ENCODE measurements at regions not wholly inside any gene's neighbourhood (a gene's known extent, or its start where the extent isn't known, plus 50 kb on each side); places are given as distances from the start of the nearest gene placed in this dataset.

DNA sequence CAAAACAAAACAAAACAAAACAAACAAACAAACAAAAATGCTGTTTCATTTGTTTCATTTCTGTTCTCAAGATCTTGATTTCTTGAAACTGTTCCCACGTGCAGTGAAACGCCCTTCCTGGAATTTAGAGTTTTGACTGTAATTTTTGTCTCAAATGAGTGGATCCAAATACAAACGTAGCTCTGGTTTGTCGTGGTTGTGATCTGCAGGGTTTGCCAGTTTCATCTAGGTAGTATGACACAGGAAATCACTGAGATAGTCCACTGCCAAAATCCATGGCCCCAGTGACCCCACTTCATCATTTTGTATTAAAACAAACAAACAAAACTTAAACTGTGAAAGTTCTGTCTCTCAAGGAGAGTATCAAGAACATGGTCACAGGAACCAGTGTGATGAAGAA, 838.6 kb downstream of the BCL11B start:
- Histone ChIP-seq H3K27ac (no peak overlapping the region), H3K9me3 (no peaks in the 10 kb centered on the region), H3K4me1 (ENCODE audit: control insufficient read depth in 1 of 2, low read depth in 2 of 2) (no peaks in the 10 kb centered on the region), H3K4me3 (no peak overlapping the region), H3K27me3 (replicated peaks; ENCODE audit: insufficient read depth) (no peaks in the 10 kb centered on the region), H3K36me3 (no peaks in the 10 kb centered on the region)
- DNase-seq (ENCODE audit: low spot score) (no peak), ATAC-seq (ENCODE audit: insufficient number of reproducible peaks, low FRiP score, low read depth) (no peak)
- TF ChIP-seq, protein P1, sequence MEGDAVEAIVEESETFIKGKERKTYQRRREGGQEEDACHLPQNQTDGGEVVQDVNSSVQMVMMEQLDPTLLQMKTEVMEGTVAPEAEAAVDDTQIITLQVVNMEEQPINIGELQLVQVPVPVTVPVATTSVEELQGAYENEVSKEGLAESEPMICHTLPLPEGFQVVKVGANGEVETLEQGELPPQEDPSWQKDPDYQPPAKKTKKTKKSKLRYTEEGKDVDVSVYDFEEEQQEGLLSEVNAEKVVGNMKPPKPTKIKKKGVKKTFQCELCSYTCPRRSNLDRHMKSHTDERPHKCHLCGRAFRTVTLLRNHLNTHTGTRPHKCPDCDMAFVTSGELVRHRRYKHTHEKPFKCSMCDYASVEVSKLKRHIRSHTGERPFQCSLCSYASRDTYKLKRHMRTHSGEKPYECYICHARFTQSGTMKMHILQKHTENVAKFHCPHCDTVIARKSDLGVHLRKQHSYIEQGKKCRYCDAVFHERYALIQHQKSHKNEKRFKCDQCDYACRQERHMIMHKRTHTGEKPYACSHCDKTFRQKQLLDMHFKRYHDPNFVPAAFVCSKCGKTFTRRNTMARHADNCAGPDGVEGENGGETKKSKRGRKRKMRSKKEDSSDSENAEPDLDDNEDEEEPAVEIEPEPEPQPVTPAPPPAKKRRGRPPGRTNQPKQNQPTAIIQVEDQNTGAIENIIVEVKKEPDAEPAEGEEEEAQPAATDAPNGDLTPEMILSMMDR (IDR thresholded peaks at IDR 0.05): no peak

DNA sequence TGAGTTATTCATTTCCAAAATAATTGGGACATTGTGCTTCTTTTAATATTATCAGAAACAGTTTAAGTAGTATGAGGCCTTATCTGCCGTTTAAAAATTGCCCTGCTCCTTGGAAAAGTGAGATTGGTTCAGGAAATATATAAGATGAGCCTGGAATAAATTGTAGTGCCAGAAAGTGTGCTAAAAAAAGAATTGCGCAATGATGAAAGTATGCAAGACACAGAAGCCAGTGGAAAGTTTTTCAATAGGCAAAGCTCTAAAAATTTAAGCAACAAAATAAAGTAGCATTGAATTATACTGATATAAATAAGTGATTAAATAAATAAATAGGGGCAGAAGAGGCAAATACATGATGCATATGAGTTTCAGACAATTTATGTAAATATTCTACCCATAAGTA, 834.9 kb downstream of the BCL11B start:
- H3K27ac ChIP-seq: no peak overlapping the region
- no peaks in the 10 kb centered on the region for H3K4me1 ChIP-seq (ENCODE audit: control insufficient read depth in 1 of 2, low read depth in 2 of 2)
- H3K4me3 ChIP-seq: no peak overlapping the region
- no peaks in the 10 kb centered on the region for H3K27me3 ChIP-seq (replicated peaks; ENCODE audit: insufficient read depth)
- no peak for DNase-seq (ENCODE audit: low spot score)
- H3K9me3 ChIP-seq: no peaks in the 10 kb centered on the region
- no peaks in the 10 kb centered on the region for H3K36me3 ChIP-seq
- TF ChIP-seq, protein P1 (IDR thresholded peaks at IDR 0.05): no peak
- no peak for ATAC-seq (ENCODE audit: insufficient number of reproducible peaks, low FRiP score, low read depth)

DNA sequence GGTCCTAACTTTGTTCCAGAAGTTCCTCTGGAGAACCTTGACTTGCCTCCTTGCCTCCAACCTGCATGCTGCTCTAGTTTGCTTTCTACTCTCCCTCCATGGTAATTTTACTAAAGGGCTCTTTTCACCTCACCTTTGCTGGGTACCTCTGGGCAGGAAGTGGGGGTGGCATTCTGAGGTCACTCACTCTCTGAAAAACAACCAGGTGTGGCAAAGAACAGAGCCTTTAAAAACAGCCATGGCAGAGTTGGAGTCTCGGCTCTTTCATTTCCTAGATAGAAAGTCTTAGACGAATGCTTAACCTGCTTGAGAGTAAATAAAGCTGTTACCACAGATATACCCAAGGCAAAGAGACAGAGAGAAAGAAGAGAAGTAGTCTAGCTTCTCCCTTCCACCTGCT, 827.9 kb downstream of the BCL11B start:
- H3K27ac ChIP-seq: no peak overlapping the region
- H3K36me3 ChIP-seq: no peaks in the 10 kb centered on the region

DNA sequence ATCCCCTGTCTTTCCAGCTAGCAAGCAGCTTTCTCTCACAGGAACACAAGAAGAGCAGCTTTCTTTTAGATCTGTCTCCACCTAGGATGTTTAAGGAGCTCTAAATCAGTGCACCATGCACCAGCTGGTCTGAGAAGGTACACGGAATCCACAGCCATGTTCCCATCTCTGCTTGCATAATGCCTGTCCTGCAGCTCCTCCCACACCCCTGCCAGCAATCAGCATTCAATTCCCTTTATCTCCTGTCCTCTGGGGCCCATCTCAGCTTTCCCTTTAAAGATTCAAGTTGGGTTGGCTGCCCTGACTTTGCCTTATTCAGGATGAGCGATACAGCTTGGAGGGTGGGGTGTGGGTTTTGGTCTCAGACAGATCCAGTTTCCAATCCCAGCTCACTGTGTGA, 826.3 kb downstream of the BCL11B start:
- Histone ChIP-seq H3K27ac (no peak overlapping the region), H3K9me3 (no peaks in the 10 kb centered on the region), H3K4me3 (no peak overlapping the region), H3K27me3 (replicated peaks; ENCODE audit: insufficient read depth) (no peaks in the 10 kb centered on the region), H3K36me3 (no peaks in the 10 kb centered on the region), H3K4me1 (ENCODE audit: control insufficient read depth in 1 of 2, low read depth in 2 of 2) (no peaks in the 10 kb centered on the region)
- TF ChIP-seq, protein P1 (IDR thresholded peaks at IDR 0.05): no peak
- ATAC-seq (ENCODE audit: insufficient number of reproducible peaks, low FRiP score, low read depth) (no peak), DNase-seq (ENCODE audit: low spot score) (no peak)

More for the DNA sequence above, 827.9 kb downstream of the BCL11B start:
- no peaks in the 10 kb centered on the region for H3K4me1 ChIP-seq (ENCODE audit: control insufficient read depth in 1 of 2, low read depth in 2 of 2)
- no peak for ATAC-seq (ENCODE audit: insufficient number of reproducible peaks, low FRiP score, low read depth)
- no peaks in the 10 kb centered on the region for H3K27me3 ChIP-seq (replicated peaks; ENCODE audit: insufficient read depth)
- no peaks in the 10 kb centered on the region for H3K9me3 ChIP-seq
- TF ChIP-seq, protein P1 (IDR thresholded peaks at IDR 0.05): no peak
- DNase-seq (ENCODE audit: low spot score): no peak
- H3K4me3 ChIP-seq: no peak overlapping the region

DNA sequence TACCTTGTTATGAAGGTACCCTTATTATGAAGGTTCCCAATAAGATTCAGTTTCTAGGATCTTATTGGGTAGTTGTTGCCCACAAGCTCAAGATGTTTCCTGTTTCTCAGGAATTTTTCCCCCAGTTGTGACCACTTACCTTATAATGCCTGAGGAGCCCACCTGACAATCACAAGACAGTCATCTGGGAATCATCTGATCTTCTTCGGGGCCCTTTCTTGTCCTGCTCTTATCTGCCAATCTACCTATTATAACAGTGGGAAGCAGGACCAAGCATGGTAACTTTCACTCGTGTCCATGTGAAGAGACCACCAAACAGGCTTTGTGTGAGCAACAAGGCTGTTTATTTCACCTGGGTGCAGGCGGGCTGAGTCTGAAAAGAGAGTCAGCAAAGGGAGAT, 825.5 kb downstream of the BCL11B start:
- Histone ChIP-seq H3K36me3 (no peaks in the 10 kb centered on the region), H3K27me3 (replicated peaks; ENCODE audit: insufficient read depth) (no peaks in the 10 kb centered on the region), H3K27ac (no peak overlapping the region), H3K4me1 (ENCODE audit: control insufficient read depth in 1 of 2, low read depth in 2 of 2) (no peaks in the 10 kb centered on the region), H3K4me3 (no peak overlapping the region), H3K9me3 (no peaks in the 10 kb centered on the region)
- TF ChIP-seq, protein P1 (IDR thresholded peaks at IDR 0.05): no peak
- no peak for ATAC-seq (ENCODE audit: insufficient number of reproducible peaks, low FRiP score, low read depth)
- no peak for DNase-seq (ENCODE audit: low spot score)
